ENCODE measurements at regions not wholly inside any gene's neighbourhood (a gene's known extent, or its start where the extent isn't known, plus 50 kb on each side); places are given as distances from the start of the nearest gene placed in this dataset.

DNA sequence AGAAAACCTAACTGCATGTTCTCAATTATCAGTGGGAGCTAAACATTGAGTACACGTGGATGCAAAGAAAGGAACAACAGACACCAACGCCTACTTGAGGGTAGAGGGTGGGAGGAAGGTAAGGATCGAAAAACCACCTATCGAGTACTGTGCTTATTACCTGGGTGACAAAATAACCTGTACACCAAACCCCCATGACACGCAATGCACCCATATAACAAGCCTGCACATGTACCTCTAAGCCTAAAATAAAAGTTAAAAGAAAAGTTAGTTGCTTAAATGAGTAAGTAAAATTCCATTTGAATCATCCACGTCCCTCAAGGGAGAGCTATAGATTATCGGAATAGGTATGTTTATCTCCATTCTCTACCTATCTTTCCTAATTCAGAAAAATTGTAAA, 210.2 kb upstream of the ADCY2 start:
- Mint-ChIP-seq H3K9me3 (peaks cover 3% of the 10 kb centered on the region), H3K36me3 (no peaks in the 10 kb centered on the region), H3K4me1 (no peaks in the 10 kb centered on the region), H3K4me3 (no peak overlapping the region), H3K27ac (no peak overlapping the region), H3K27me3 (no peaks in the 10 kb centered on the region)
- no peak for DNase-seq

DNA sequence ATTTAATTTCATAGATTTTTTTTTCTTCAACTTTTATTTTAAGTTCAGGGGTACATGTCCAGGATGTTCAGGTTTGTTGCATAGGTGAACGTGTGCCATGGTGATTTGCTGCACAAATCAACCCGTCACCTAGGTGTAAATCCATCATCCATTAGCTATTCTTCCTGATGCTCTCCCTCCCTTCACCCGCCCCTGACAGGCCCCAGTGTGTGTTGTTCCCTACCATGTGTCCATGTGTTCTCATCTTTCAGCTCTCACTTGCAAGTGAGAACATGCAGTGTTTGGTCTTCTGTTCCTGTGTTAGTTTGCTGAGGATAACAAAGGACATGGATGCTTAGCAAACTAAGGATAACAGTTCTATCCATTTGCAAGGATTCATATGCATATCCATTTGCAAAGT, 209.1 kb upstream of the ADCY2 start:
- Mint-ChIP-seq H3K36me3 (no peaks in the 10 kb centered on the region), H3K4me1 (no peaks in the 10 kb centered on the region)

DNA sequence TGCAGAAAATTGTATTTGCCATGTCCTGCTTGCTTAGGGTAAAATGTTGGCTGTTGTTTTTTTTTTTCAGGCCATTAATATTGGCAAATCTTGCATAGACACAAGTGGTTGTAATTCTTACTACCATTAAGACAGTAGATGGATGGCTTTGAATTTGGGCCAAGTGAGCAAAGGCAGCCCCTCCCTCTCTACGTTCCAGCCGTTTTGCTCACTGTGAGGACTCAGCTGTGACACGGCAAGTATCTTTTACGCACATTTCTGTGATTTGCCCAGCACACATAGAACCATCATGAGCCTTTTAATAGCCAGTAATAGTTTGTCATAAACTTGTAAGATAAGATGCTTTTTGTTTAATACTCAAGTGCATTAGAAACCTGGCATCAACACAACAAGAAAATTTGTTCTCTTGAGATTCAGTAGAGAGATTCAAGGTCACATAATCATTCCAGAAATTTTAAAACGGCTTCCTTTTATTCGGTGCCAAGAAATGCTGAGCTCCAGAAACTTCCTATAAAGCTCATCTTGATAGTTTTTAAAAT, 205.2 kb upstream of the ADCY2 start:
- Mint-ChIP-seq H3K27ac (no peak overlapping the region), H3K36me3 (no peaks in the 10 kb centered on the region), H3K4me1 (no peaks in the 10 kb centered on the region), H3K27me3 (peaks cover 4% of the 10 kb centered on the region), H3K4me3 (no peak overlapping the region), H3K9me3 (peaks cover 3% of the 10 kb centered on the region)
- no peak for DNase-seq

More for the DNA sequence above, 209.1 kb upstream of the ADCY2 start:
- no peak overlapping the region for H3K27ac Mint-ChIP-seq
- H3K27me3 Mint-ChIP-seq, result peaks cover 4% of the 10 kb centered on the region
- no peak overlapping the region for H3K4me3 Mint-ChIP-seq
- no peak for DNase-seq
- peaks cover 3% of the 10 kb centered on the region for H3K9me3 Mint-ChIP-seq

DNA sequence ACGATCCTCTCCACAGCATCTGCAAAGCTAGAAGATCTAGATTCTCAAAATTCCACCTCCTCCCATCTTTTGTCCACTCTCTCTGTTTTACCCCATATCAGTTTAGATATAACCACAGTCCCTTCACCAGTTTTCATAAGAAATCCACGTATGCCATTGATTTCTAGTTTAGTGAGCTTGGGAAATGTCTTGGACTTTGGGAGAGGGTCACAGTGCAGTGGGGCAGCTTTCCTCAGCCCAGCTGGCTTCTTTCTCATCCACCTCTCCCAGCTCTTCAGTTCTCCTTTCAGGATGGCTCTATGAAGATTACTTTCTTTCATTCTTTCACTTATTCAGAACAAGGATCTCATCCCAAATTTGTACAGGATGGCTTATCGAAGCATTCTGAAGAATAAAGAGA, 203.9 kb upstream of the ADCY2 start:
- Mint-ChIP-seq H3K27me3 (peaks cover 4% of the 10 kb centered on the region), H3K27ac (no peak overlapping the region), H3K9me3 (no peaks in the 10 kb centered on the region), H3K4me1 (no peaks in the 10 kb centered on the region), H3K36me3 (no peaks in the 10 kb centered on the region), H3K4me3 (no peak overlapping the region)
- no peak for DNase-seq

DNA sequence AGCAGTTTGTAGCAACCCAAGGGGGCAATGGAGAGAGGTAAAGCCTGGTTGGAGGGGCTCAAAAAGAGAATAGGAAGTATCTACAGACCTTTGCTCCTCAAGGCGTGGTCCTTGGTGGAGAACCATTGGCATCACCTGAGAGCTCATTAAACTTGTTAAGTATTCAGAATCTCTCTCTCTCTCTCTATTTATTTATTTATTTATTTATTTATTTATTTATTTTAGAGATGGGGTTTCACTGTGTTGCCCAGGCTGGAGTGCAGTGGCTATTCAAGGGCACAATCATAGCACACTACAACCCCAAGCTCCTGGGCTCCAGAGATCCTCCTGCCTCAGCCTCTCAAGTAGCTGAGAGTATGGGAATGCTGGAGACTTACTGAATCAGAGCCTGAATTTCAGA, 193.1 kb upstream of the ADCY2 start:
- no peak overlapping the region for H3K27ac Mint-ChIP-seq
- no peaks in the 10 kb centered on the region for H3K4me1 Mint-ChIP-seq
- peaks cover 8% of the 10 kb centered on the region for H3K9me3 Mint-ChIP-seq
- H3K27me3 Mint-ChIP-seq, result no peaks in the 10 kb centered on the region
- no peaks in the 10 kb centered on the region for H3K36me3 Mint-ChIP-seq
- DNase-seq, result no peak
- H3K4me3 Mint-ChIP-seq, result no peak overlapping the region

DNA sequence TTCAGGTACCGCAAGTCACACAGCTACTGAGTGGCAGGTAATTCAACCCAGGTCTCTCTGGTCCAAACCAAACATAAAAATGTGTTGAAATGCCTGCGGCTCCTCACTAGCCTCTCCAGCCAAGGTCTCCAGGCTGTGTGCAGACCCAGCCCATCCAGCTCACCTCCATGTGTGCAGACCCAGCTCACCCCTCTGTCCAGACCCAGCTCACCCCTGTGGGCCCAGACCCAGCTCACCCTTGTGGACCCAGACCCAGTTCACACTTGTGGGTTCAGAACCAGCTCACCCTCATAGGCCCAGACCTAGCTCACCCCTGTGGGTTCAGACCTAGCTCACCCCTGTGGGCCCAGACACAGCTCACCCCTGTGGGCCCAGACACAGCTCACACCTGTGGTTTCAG, 188.0 kb upstream of the ADCY2 start:
- no peaks in the 10 kb centered on the region for H3K4me1 Mint-ChIP-seq
- no peak overlapping the region for H3K27ac Mint-ChIP-seq
- H3K36me3 Mint-ChIP-seq, result no peaks in the 10 kb centered on the region
- peaks cover 5% of the 10 kb centered on the region for H3K9me3 Mint-ChIP-seq
- no peak for DNase-seq
- no peaks in the 10 kb centered on the region for H3K27me3 Mint-ChIP-seq
- H3K4me3 Mint-ChIP-seq, result no peak overlapping the region

DNA sequence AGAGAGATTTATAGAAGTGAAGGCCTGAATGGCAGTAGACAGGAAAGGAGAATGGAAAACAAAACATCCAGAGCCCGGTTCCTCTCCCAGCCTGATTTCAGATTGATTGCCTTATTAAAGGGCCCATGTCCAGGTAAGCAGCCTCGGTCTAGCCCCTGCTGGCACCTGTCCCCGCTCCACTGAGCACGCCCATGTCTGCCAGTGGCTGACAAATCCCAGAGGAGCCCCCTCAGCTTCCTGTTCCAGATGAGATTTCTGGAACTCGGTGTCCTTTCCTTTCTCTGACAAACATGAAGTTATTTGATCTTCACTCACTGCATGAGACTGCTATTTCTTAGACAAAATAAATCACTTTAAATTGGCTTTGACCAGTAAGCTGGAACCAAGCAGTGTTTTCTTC, 187.0 kb upstream of the ADCY2 start:
- peaks cover 5% of the 10 kb centered on the region for H3K9me3 Mint-ChIP-seq
- H3K4me1 Mint-ChIP-seq, result no peaks in the 10 kb centered on the region
- no peak overlapping the region for H3K27ac Mint-ChIP-seq
- no peak overlapping the region for H3K4me3 Mint-ChIP-seq
- no peaks in the 10 kb centered on the region for H3K36me3 Mint-ChIP-seq
- no peaks in the 10 kb centered on the region for H3K27me3 Mint-ChIP-seq
- no peak for DNase-seq

DNA sequence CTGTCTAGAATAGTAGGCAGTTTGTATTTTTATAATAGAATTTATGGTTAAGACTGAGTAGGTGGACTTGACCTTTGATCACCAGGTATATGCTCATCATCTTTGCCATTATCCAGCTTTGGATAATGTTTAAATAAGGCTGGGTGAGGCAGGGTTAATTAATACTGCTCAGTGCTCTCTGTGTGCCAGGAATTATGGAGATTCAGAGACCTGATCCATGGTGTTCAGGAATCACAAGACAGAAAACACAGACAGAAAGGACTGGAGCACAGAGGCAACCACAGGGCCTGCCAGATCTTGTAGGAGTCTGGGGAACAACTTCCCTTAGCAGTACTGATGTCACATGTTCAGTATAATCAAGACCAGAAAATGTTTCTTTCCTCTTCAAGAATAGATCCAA, 186.3 kb upstream of the ADCY2 start:
- no peaks in the 10 kb centered on the region for H3K27me3 Mint-ChIP-seq

DNA sequence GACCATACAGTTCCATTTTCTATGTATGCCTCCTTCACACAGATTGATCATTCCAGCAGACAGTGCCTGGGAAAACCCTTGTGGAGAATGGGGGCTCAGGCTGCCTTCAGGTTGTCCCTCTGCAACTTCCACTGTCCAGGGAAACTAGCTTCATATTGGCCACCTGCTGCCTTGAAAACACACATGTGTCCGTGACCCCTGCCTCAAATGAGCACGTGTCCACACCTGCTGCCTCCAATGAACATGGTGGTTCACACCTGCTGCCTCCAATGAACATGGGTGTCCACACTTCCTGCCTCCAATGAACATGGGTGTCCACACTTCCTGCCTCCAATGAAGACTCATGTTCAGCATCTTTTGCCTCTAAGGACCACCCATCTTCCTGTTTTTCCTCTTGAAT, 185.4 kb upstream of the ADCY2 start:
- Mint-ChIP-seq H3K36me3 (no peaks in the 10 kb centered on the region), H3K27me3 (no peaks in the 10 kb centered on the region), H3K4me1 (no peaks in the 10 kb centered on the region), H3K4me3 (no peak overlapping the region), H3K9me3 (peaks cover 4% of the 10 kb centered on the region), H3K27ac (no peak overlapping the region)
- DNase-seq, result no peak

More for the DNA sequence above, 186.3 kb upstream of the ADCY2 start:
- DNase-seq, result no peak
- Mint-ChIP-seq H3K4me1 (no peaks in the 10 kb centered on the region), H3K27ac (no peak overlapping the region), H3K4me3 (no peak overlapping the region), H3K9me3 (peaks cover 5% of the 10 kb centered on the region), H3K36me3 (no peaks in the 10 kb centered on the region)

DNA sequence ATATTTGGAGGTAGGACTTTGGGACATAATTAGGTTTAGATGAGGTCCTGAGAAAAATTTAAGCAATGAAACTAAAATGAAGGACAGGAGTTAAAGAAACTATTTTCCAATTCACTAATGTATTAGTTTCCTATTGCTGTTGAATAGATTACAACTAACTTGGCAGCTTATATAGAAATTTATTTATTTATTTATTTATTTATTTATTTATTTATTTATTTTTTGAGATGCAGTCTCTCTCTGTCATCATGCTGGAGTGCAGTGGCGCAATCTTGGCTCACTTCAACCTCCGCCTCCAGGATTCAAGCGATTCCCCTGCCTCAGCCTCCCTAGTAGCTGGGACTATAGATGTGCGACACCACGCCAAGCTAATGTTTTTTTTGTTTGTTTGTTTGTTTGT, 182.4 kb upstream of the ADCY2 start:
- no peaks in the 10 kb centered on the region for H3K36me3 Mint-ChIP-seq
- H3K9me3 Mint-ChIP-seq, result no peaks in the 10 kb centered on the region
- no peak overlapping the region for H3K27ac Mint-ChIP-seq

DNA sequence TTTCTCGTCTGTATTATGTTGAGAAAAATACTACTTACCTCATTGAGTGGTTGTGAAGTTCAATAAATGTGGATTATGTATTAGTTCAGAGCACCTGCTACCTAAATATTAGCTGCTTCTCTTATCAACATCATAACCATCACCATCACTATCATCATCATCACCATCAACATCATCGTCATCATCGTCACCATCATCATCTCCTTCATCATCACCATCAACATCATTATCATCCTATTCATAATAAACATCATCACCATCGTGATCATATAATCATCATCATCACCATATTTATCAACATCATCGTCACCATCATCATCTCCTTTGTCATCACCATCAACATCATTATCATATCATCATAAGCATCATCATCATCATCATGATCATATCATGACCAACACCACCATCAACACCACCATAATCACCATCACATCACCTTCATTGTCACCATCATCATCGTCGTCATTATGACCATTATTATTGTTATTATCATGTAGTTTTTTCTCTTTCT, 181.0 kb upstream of the ADCY2 start:
- DNase-seq, result no peak
- Mint-ChIP-seq H3K4me1 (no peaks in the 10 kb centered on the region), H3K27me3 (peaks cover 4% of the 10 kb centered on the region), H3K36me3 (no peaks in the 10 kb centered on the region), H3K27ac (no peak overlapping the region), H3K4me3 (no peak overlapping the region), H3K9me3 (no peaks in the 10 kb centered on the region)

More for the DNA sequence above, 182.4 kb upstream of the ADCY2 start:
- DNase-seq, result no peak
- no peaks in the 10 kb centered on the region for H3K4me1 Mint-ChIP-seq
- no peak overlapping the region for H3K4me3 Mint-ChIP-seq
- H3K27me3 Mint-ChIP-seq, result peaks cover 4% of the 10 kb centered on the region

DNA sequence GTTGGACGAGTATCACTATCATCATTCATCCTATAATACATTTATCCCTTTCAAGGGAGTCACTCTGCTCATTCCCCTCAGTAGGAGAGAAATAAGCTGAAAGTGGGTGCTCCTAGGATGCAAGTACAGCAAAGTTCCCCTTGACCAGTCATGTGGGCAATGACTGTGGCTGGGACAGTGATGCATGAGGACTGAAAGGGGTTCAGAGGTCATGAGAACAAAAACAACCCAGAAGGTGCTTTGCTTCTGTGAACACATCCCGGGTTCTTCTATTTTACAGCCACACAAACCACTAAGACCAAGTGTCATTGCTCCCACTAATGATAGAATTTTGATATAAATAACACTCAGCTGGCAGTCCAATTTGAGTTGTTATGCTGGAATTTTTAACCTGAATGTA, 177.8 kb upstream of the ADCY2 start:
- H3K4me1 Mint-ChIP-seq, result no peaks in the 10 kb centered on the region
- H3K9me3 Mint-ChIP-seq, result peaks cover 1% of the 10 kb centered on the region
- H3K27me3 Mint-ChIP-seq, result peaks cover 4% of the 10 kb centered on the region
- no peak overlapping the region for H3K27ac Mint-ChIP-seq
- no peaks in the 10 kb centered on the region for H3K36me3 Mint-ChIP-seq
- DNase-seq, result no peak
- H3K4me3 Mint-ChIP-seq, result no peak overlapping the region

DNA sequence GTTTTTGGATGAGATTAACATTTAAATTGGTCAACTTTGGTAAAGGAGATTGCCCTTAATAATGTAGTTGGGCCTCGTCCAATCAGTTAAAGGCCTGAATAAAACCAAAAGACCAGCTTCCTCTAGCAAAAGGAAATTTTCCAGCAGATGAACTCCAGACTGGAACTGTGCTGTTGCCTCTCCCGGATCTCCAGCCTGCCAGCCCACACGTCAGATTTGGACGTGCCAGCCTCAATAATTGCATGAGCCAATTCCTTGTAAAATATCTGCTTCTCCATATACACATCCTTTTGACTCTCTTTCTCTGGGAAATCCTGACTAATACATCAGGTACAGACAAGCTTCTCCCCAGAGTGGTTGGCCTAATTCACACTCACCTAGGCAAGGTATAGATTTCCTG, 175.8 kb upstream of the ADCY2 start:
- Mint-ChIP-seq H3K4me1 (no peaks in the 10 kb centered on the region), H3K4me3 (no peak overlapping the region), H3K27me3 (peaks cover 4% of the 10 kb centered on the region), H3K36me3 (no peaks in the 10 kb centered on the region), H3K9me3 (peaks cover 1% of the 10 kb centered on the region), H3K27ac (no peak overlapping the region)
- no peak for DNase-seq

DNA sequence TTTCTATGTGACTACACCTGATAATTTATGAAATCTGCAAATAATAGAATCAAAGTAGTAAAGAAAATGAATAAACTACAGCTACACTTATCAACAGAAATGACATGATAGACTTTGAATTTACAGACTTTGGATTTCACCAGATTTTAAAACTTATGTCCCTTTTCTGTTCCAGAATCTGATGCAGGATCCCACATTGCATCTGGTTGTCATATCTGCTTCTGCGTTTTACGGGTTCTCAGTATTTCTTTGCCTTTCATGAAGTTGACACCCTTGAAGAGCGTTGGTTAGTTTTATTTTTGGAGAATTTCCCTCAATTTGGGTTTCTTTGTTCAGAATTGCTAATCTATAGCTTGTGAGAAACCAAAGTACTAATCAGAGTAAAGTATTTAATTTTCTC, 174.9 kb upstream of the ADCY2 start:
- Mint-ChIP-seq H3K27ac (no peak overlapping the region), H3K4me1 (no peaks in the 10 kb centered on the region), H3K36me3 (no peaks in the 10 kb centered on the region), H3K27me3 (peaks cover 4% of the 10 kb centered on the region), H3K9me3 (peaks cover 1% of the 10 kb centered on the region), H3K4me3 (no peak overlapping the region)
- DNase-seq, result no peak

DNA sequence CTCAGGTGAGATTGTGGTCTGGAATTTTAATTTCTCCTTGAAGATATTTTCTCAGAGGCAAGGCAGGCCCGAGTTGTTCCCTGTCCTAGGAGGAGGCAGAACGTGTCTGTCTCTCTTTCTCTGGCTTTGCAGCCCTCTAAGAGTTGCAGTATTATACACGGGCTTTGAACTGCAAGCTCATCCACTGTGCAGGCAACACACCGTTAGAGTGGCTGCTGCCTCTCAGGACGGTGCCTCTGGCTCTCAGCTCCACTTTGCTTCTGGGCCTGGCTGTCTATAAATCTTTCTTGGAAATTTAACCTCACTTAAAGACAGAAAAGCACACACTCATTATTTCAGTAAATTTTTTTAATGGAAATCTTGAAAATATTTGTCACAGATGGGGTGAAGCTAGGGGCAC, 170.1 kb upstream of the ADCY2 start:
- H3K36me3 Mint-ChIP-seq, result no peaks in the 10 kb centered on the region
- DNase-seq, result no peak

DNA sequence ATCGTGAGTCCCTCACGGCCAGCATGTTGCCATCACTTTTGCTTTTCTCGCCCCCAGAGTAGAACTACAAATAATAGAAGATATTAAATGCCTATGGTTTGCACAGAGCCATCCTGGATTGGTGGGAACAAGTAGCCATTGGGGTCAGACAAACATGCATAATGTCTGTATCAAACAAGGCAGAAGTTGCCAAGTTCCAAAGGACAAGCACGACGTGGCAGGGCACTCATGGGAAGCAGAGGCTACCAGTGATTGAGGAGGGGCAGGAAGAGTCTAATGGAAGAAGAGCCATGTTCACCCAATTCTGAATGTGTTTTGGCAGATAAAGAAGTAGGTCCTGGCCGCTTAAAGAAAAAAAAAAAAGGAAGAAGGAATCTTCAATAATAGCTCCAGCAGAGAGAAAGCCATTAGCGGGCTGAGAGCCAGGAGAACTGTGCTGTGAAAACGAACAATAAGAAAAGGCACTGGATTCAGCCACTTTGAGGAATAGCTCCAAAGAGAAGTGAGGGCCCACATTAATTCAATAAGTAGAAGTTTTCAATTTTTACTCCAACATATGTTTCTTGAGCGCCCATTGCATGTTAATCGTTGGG, 153.7 kb upstream of the ADCY2 start:
- Mint-ChIP-seq H3K4me3 (no peak overlapping the region), H3K27ac (no peak overlapping the region), H3K4me1 (no peaks in the 10 kb centered on the region), H3K36me3 (no peaks in the 10 kb centered on the region), H3K9me3 (no peaks in the 10 kb centered on the region), H3K27me3 (no peaks in the 10 kb centered on the region)
- DNase-seq, result no peak

More for the DNA sequence above, 170.1 kb upstream of the ADCY2 start:
- Mint-ChIP-seq H3K4me3 (no peak overlapping the region), H3K27me3 (no peaks in the 10 kb centered on the region), H3K4me1 (no peaks in the 10 kb centered on the region), H3K9me3 (peaks cover 6% of the 10 kb centered on the region), H3K27ac (no peak overlapping the region)

All from activated naive CD8-positive, alpha-beta T cell treated with anti-CD3 and anti-CD28 coated beads for 36 hours (primary cell).